ENCODE measurements at regions not wholly inside any gene's neighbourhood (a gene's known extent, or its start where the extent isn't known, plus 50 kb on each side); places are given as distances from the start of the nearest gene placed in this dataset.

DNA sequence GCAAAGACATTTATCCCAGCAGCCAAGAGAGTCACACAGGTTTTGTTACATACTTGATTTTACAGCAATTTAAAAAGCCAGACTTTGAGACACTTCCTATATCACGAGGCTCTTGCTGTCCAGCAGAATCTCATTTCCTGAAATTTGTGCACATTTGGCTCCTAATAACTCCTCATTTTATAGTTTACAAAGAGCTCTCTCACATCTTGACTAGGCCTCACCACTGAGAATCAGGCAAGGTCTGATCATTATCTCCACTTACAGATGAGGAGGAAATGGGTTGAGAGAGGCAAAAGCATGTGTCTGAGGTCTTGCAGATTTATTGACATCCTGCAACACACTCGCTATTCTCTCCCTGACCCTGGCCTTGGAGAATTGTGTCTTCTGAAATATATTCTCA is 426.8 kb downstream of the MAFB start:
- TF ChIP-seq, protein P1, sequence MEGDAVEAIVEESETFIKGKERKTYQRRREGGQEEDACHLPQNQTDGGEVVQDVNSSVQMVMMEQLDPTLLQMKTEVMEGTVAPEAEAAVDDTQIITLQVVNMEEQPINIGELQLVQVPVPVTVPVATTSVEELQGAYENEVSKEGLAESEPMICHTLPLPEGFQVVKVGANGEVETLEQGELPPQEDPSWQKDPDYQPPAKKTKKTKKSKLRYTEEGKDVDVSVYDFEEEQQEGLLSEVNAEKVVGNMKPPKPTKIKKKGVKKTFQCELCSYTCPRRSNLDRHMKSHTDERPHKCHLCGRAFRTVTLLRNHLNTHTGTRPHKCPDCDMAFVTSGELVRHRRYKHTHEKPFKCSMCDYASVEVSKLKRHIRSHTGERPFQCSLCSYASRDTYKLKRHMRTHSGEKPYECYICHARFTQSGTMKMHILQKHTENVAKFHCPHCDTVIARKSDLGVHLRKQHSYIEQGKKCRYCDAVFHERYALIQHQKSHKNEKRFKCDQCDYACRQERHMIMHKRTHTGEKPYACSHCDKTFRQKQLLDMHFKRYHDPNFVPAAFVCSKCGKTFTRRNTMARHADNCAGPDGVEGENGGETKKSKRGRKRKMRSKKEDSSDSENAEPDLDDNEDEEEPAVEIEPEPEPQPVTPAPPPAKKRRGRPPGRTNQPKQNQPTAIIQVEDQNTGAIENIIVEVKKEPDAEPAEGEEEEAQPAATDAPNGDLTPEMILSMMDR (IDR thresholded peaks at IDR 0.05): no peak
- no peak for TF ChIP-seq POLR2A (IDR thresholded peaks at IDR 0.05)
- no peak for TF ChIP-seq POLR2AphosphoS5 (IDR thresholded peaks at IDR 0.05)
